Stimulated activated CD8-positive, alpha-beta memory T cell treated with anti-CD3 and anti-CD28 coated beads, Interleukin-15, amount 100 ng/mL, for 48 hours (primary cell): ENCODE measurements at regions not wholly inside any gene's neighbourhood (a gene's known extent, or its start where the extent isn't known, plus 50 kb on each side); places are given as distances from the start of the nearest gene placed in this dataset.

Experiments
- DNase-seq, 2 donors: peaks; one replicate each; pipeline ENCODE4 v3.0.0-alpha.2; 2020; ENCODE audit warnings: low read depth in 2 of 2

GRCh38 chr2:160870729-160871465 is 289.3 kb upstream of the TANK start:
- DNase-seq = no peak

GRCh38 chr2:160871953-160872352 is 288.3 kb upstream of the TANK start:
- DNase-seq = no peak

- DNase-seq = no peak
These were observed 284.2 kb upstream of the TANK start for GRCh38 chr2:160876029-160876428.

- DNase-seq = no peak
These were observed 283.5 kb upstream of the TANK start for GRCh38 chr2:160876765-160877164.

GRCh38 chr2:160878618-160879017 is 281.6 kb upstream of the TANK start:
- DNase-seq = no peak

- no peak for DNase-seq
These were observed 277.3 kb upstream of the TANK start for GRCh38 chr2:160882906-160883305.

- no peak for DNase-seq
These were observed 276.2 kb upstream of the TANK start for GRCh38 chr2:160884056-160884455.

GRCh38 chr2:160889439-160890170 is 270.6 kb upstream of the TANK start:
- no peak for DNase-seq

- no peak for DNase-seq
These were observed 269.4 kb upstream of the TANK start for GRCh38 chr2:160890667-160891352.

- DNase-seq = no peak
These were observed 268.9 kb upstream of the TANK start for GRCh38 chr2:160891353-160891740.

GRCh38 chr2:160892204-160892603 is 268.0 kb upstream of the TANK start:
- no peak for DNase-seq

GRCh38 chr2:160893581-160893980 is 266.6 kb upstream of the TANK start:
- DNase-seq = no peak

GRCh38 chr2:160898581-160899307 is 261.5 kb upstream of the TANK start:
- DNase-seq = no peak

- no peak for DNase-seq
These were observed 258.6 kb upstream of the TANK start for GRCh38 chr2:160901613-160902012.

GRCh38 chr2:160905862-160906261 is 254.4 kb upstream of the TANK start:
- DNase-seq = no peak

GRCh38 chr2:160906878-160907277 is 253.3 kb upstream of the TANK start:
- DNase-seq = no peak

- DNase-seq = no peak
These were observed 252.5 kb upstream of the TANK start for GRCh38 chr2:160907738-160908137.

GRCh38 chr2:160908157-160908556 is 252.1 kb upstream of the TANK start:
- DNase-seq = no peak

GRCh38 chr2:160909781-160910242 is 250.4 kb upstream of the TANK start:
- no peak for DNase-seq

GRCh38 chr2:160910681-160911080 is 249.5 kb upstream of the TANK start:
- no peak for DNase-seq

GRCh38 chr2:160911258-160911657 is 249.0 kb upstream of the TANK start:
- no peak for DNase-seq

GRCh38 chr2:160912276-160912675 is 248.0 kb upstream of the TANK start:
- no peak for DNase-seq
